Breast epithelium (tissue), 4 donors: ENCODE measurements at regions not wholly inside any gene's neighbourhood (a gene's known extent, or its start where the extent isn't known, plus 50 kb on each side); places are given as distances from the start of the nearest gene placed in this dataset.

Experiments used
- DNase-seq, 2 donors: peaks; one replicate each; pipeline ENCODE4 v3.0.0-alpha.2; 2019; ENCODE audit warnings: low spot score in 2 of 2
- H3K27ac ChIP-seq, 2 donors: fragments of 200-600 bp; sonication (generic) in 1 of 2; one replicate each; pipeline ENCODE4 v1.5.1; 2016 to 2019; ENCODE audit warnings: mild to moderate bottlenecking in 1 of 2
- H3K27me3 ChIP-seq, 2 donors: fragments of 200-600 bp; sonication (generic) in 1 of 2; one replicate each; pipeline versions ENCODE4 v1.5.1 to v1.6.0; 2017 to 2019; ENCODE audit warnings: control low read depth in 1 of 2, mild to moderate bottlenecking in 1 of 2
- H3K36me3 ChIP-seq: fragments of 200-600 bp; one replicate; pipeline ENCODE4 v1.5.1; 2019
- H3K4me1 ChIP-seq, 2 donors: fragments of 200-600 bp; sonication (generic); one replicate each; pipeline ENCODE4 v1.5.1; 2016 to 2019; ENCODE audit warnings: control low read depth in 1 of 2
- H3K4me3 ChIP-seq, 3 donors: fragments of 200-600 bp; sonication (generic); 1 replicate in 2 of 3; 2 replicates in 1 of 3; pipeline ENCODE4 v1.5.1; 2016 to 2019; ENCODE audit warnings: mild to moderate bottlenecking in 3 of 3, moderate library complexity in 2 of 3
- H3K9me3 ChIP-seq, 2 donors: fragments of 200-600 bp; sonication (generic) in 1 of 2; one replicate each; pipeline ENCODE4 v1.5.1; 2016 to 2019; ENCODE audit warnings: control low read depth in 1 of 2
- CTCF ChIP-seq, 3 donors: fragments of 450-650 bp; IDR thresholded peaks; one replicate each; pipeline ENCODE4 v1.5.1; 2016 to 2017; ENCODE audit warnings: antibody characterized with exemption in 3 of 3, mild to moderate bottlenecking in 3 of 3, moderate library complexity in 3 of 3
- POLR2A ChIP-seq: fragments of 450-650 bp; IDR thresholded peaks from one replicate; pipeline ENCODE4 v1.6.1; 2016; ENCODE audit warnings: antibody characterized with exemption, mild to moderate bottlenecking, moderate library complexity
- POLR2AphosphoS5 ChIP-seq, 3 donors: sonication (generic); formaldehyde crosslinking; IDR thresholded peaks; one replicate each; pipeline ENCODE4 v1.6.1; 2017; ENCODE audit warnings: antibody characterized with exemption in 3 of 3
- intact Hi-C: fragments of 100-400 bp; cut with DNase I; formaldehyde crosslinking; loops from one replicate; pipeline ENCODE4 v1.15.1; 2023; ENCODE audit warnings: low total_unique reads

DNA sequence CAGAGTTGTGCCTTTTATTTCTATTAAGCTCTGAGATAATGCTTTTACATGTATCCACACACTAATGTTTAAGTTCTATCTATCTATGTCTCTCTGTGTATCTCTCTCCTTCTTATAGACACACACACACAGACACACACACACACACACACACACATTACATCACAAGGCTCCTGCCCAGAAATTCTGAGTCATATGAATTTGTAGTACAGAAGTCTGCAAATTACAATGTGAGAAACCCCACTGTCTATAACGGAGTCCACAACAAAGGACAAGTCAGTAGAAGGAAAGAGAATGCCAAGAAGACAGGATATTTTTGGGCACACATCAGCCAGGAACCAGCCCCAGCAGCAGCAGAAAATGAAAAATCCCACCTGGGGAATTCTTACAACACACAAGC, 142.4 kb downstream of the EN1 start:
- Histone ChIP-seq H3K9me3 (peaks cover 0 to 7% of the 10 kb centered on the region in 2 donors), H3K27ac (no peak overlapping the region), H3K27me3 (no peaks in the 10 kb centered on the region), H3K36me3 (no peaks in the 10 kb centered on the region), H3K4me1 (no peaks in the 10 kb centered on the region), H3K4me3 (no peak overlapping the region)
- TF ChIP-seq POLR2A, result no peak
- no peak for TF ChIP-seq CTCF (IDR thresholded peaks at IDR 0.05)
- TF ChIP-seq POLR2AphosphoS5 (IDR thresholded peaks at IDR 0.05), result no peak
- intact Hi-C loops, result no loop called here
- DNase-seq, result no peak

GRCh38 chr2:118699447-118700175, 147.8 kb downstream of the EN1 start:
- Histone ChIP-seq H3K27me3 (no peaks in the 10 kb centered on the region), H3K9me3 (no peaks in the 10 kb centered on the region), H3K4me3 (no peak overlapping the region), H3K36me3 (no peaks in the 10 kb centered on the region), H3K27ac (no peak overlapping the region), H3K4me1 (no peaks in the 10 kb centered on the region)
- no peak for DNase-seq
- intact Hi-C loops, result no loop called here
- no peak for TF ChIP-seq POLR2AphosphoS5 (IDR thresholded peaks at IDR 0.05)
- no peak for TF ChIP-seq POLR2A
- no peak for TF ChIP-seq CTCF (IDR thresholded peaks at IDR 0.05)

- intact Hi-C loops, result no loop called here
Observed at GRCh38 chr2:118698564-118698963, 148.9 kb downstream of the EN1 start.

DNA sequence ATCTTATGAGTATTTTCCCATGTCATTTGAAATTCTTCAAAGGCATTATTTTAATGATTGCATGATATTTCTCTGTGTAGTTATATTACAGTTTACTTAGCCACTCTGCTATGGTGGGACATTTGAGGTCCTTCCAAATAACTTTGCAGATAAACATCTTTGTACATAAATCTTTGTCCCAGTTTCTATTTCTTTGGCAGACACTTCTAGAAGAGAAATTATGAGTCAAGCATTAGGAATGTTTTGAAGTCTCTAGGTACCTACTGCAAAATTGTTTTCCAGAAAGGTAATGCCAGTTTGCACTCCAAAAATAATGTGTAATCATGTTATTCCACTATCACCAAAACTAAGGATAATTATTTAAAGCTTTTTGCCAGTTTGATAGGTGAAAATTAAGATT, 149.7 kb downstream of the EN1 start:
- TF ChIP-seq POLR2A (no peak), POLR2AphosphoS5 (IDR thresholded peaks at IDR 0.05) (no peak)
- Histone ChIP-seq H3K4me1 (no peaks in the 10 kb centered on the region), H3K4me3 (no peak overlapping the region), H3K9me3 (no peaks in the 10 kb centered on the region), H3K36me3 (no peaks in the 10 kb centered on the region), H3K27ac (no peak overlapping the region), H3K27me3 (no peaks in the 10 kb centered on the region)
- intact Hi-C loops, result no loop called here
- no peak for DNase-seq

More at GRCh38 chr2:118698564-118698963, 148.9 kb downstream of the EN1 start:
- Histone ChIP-seq H3K27ac (no peak overlapping the region), H3K36me3 (no peaks in the 10 kb centered on the region), H3K4me3 (no peak overlapping the region), H3K9me3 (no peaks in the 10 kb centered on the region), H3K27me3 (no peaks in the 10 kb centered on the region), H3K4me1 (no peaks in the 10 kb centered on the region)
- no peak for TF ChIP-seq POLR2A
- no peak for TF ChIP-seq CTCF (IDR thresholded peaks at IDR 0.05)
- no peak for TF ChIP-seq POLR2AphosphoS5 (IDR thresholded peaks at IDR 0.05)
- no peak for DNase-seq

DNA sequence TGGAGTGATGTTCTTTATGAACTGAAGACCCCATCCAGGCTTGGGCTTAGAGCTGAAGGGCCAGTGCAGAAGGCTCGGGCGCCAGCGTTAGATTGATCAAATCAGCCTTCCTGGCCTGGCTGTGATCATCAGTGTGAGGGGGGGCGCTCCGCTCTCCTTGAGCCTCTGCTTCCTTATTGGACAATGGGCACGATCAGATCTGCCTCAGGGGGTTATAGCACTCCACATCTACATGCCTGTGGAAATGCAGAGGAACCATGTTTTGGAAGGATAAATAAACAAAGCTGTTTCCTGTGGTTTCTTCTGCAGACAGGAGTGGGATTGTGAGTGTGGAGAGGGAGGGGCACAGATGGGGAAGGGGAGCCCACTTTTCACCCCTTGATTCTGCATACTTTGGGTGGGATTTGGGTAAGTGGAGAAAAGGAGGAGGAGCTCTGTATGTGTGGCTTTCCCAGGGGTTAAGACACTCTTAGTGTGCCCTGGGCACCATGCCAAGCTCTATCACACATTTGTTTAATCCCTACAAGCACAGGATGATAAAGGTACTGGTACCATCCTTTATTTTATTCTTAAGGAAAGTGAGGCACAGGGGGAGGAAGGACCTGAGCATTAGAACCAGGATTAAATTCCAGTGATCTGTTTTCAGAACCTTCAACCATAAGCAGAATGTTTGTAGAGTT, 150.5 kb downstream of the EN1 start:
- Histone ChIP-seq H3K9me3 (no peaks in the 10 kb centered on the region), H3K4me1 (no peaks in the 10 kb centered on the region), H3K36me3 (no peaks in the 10 kb centered on the region), H3K4me3 (no peak overlapping the region), H3K27ac (no peak overlapping the region), H3K27me3 (no peaks in the 10 kb centered on the region)
- intact Hi-C loops, result no loop called here
- DNase-seq, result no peak
- TF ChIP-seq POLR2A (no peak), POLR2AphosphoS5 (IDR thresholded peaks at IDR 0.05) (no peak), CTCF (IDR thresholded peaks at IDR 0.05) (no peak)
